Suprapubic skin (tissue), 4 donors: ENCODE measurements at regions not wholly inside any gene's neighbourhood (a gene's known extent, or its start where the extent isn't known, plus 50 kb on each side); places are given as distances from the start of the nearest gene placed in this dataset.

Experiments
- DNase-seq, 2 donors: peaks; one replicate each; pipeline ENCODE4 v3.0.0-alpha.2; 2019; ENCODE audit warnings: low spot score in 2 of 2
- H3K27ac ChIP-seq: fragments of 200-600 bp; sonication (generic); one replicate; pipeline ENCODE4 v1.5.1; 2019
- H3K27me3 ChIP-seq: fragments of 200-600 bp; sonication (generic); one replicate; pipeline ENCODE4 v1.5.1; 2019
- H3K36me3 ChIP-seq: fragments of 200-600 bp; sonication (generic); one replicate; pipeline ENCODE4 v1.5.1; 2019
- H3K4me1 ChIP-seq: fragments of 200-600 bp; sonication (generic); one replicate; pipeline ENCODE4 v1.5.1; 2019
- H3K4me3 ChIP-seq: fragments of 200-600 bp; sonication (generic); one replicate; pipeline ENCODE4 v1.5.1; 2019; ENCODE audit warnings: mild to moderate bottlenecking
- H3K9me3 ChIP-seq: fragments of 200-600 bp; sonication (generic); one replicate; pipeline ENCODE4 v1.5.1; 2019
- CTCF ChIP-seq, 2 donors: fragments of 200-600 bp in 1 of 2; fragments of 450-650 bp in 1 of 2; sonication (generic) in 1 of 2; IDR thresholded peaks; one replicate each; pipeline ENCODE4 v1.5.1; 2016 to 2019; ENCODE audit warnings: antibody characterized with exemption in 2 of 2, mild to moderate bottlenecking in 1 of 2, moderate library complexity in 1 of 2
- EP300 ChIP-seq: sonication (generic); formaldehyde crosslinking; IDR thresholded peaks from one replicate; pipeline ENCODE4 v1.6.1; 2017; ENCODE audit warnings: antibody characterized with exemption
- POLR2A ChIP-seq, 2 donors: fragments of 450-650 bp; IDR thresholded peaks; one replicate each; pipeline ENCODE4 v1.6.1; 2017; ENCODE audit warnings: antibody characterized with exemption in 2 of 2, mild to moderate bottlenecking in 2 of 2, moderate library complexity in 2 of 2
- POLR2AphosphoS5 ChIP-seq, 3 donors: sonication (generic); formaldehyde crosslinking; IDR thresholded peaks; one replicate each; pipeline ENCODE4 v1.6.1; 2017; ENCODE audit warnings: antibody characterized with exemption in 3 of 3
- WGBS: methylation state at CpG from one replicate; pipeline ENCODE4 v1.1.5; 2018; 5-methylcytosine and 5-hydroxymethylcytosine counted together

- Histone ChIP-seq H3K27me3 (no peaks in the 10 kb centered on the region), H3K4me1 (no peaks in the 10 kb centered on the region), H3K9me3 (no peaks in the 10 kb centered on the region), H3K36me3 (no peaks in the 10 kb centered on the region), H3K27ac (no peak overlapping the region), H3K4me3 (no peak overlapping the region)
- no peak for TF ChIP-seq POLR2A (IDR thresholded peaks at IDR 0.05)
- TF ChIP-seq CTCF (IDR thresholded peaks at IDR 0.05): no peak
- no peak for TF ChIP-seq POLR2AphosphoS5 (IDR thresholded peaks at IDR 0.05)
- TF ChIP-seq EP300: no peak
- no peak for DNase-seq
- 42% methylated on average over 6 of the region's 7 CpGs for WGBS
Observed at GRCh38 chr19:28586474-28586873, 626.5 kb downstream of the UQCRFS1 start.

GRCh38 chr19:28585796-28586195 is 627.2 kb downstream of the UQCRFS1 start:
- no peak for TF ChIP-seq POLR2A (IDR thresholded peaks at IDR 0.05)
- TF ChIP-seq EP300: no peak
- TF ChIP-seq POLR2AphosphoS5 (IDR thresholded peaks at IDR 0.05): no peak

DNA sequence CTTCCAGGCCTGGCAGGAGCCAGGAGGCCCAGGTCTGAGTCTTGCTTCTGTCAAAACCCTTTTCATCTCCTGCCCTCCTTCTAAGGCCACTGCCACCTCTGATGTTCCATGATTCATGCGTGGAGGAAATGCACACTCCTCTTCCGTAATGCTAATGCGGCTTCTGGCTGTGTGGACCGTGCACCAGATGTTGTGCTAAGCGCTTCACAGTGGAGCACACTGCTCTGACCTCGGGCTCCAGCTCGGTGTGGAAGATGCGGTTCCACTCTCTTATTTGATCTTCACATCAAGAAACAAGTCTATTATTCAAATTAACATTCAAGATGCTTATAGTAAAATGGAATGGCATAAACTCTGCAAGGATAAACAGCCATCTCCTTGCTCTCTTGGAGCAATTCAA is 629.2 kb downstream of the UQCRFS1 start:
- H3K27ac ChIP-seq: no peak overlapping the region
- 78% methylated on average over 8 of the region's 8 CpGs for WGBS
- TF ChIP-seq CTCF (IDR thresholded peaks at IDR 0.05) (no peak), POLR2AphosphoS5 (IDR thresholded peaks at IDR 0.05) (no peak), EP300 (no peak), POLR2A (IDR thresholded peaks at IDR 0.05) (no peak)
- no peaks in the 10 kb centered on the region for H3K36me3 ChIP-seq
- H3K4me1 ChIP-seq: no peaks in the 10 kb centered on the region
- no peak overlapping the region for H3K4me3 ChIP-seq
- no peak for DNase-seq
- no peaks in the 10 kb centered on the region for H3K9me3 ChIP-seq
- H3K27me3 ChIP-seq: no peaks in the 10 kb centered on the region

More at GRCh38 chr19:28585796-28586195, 627.2 kb downstream of the UQCRFS1 start:
- no peaks in the 10 kb centered on the region for H3K27me3 ChIP-seq
- H3K9me3 ChIP-seq: no peaks in the 10 kb centered on the region
- 90% methylated on average over 4 of the region's 4 CpGs for WGBS
- H3K36me3 ChIP-seq: no peaks in the 10 kb centered on the region
- H3K27ac ChIP-seq: no peak overlapping the region
- no peaks in the 10 kb centered on the region for H3K4me1 ChIP-seq
- no peak overlapping the region for H3K4me3 ChIP-seq
- no peak for DNase-seq

GRCh38 chr19:28583242-28583641 is 629.7 kb downstream of the UQCRFS1 start:
- Histone ChIP-seq H3K9me3 (no peaks in the 10 kb centered on the region), H3K36me3 (no peaks in the 10 kb centered on the region), H3K4me3 (no peak overlapping the region), H3K27me3 (no peaks in the 10 kb centered on the region), H3K4me1 (no peaks in the 10 kb centered on the region), H3K27ac (no peak overlapping the region)
- DNase-seq: no peak
- WGBS: 35% methylated on average over 3 of the region's 3 CpGs
- no peak for TF ChIP-seq EP300
- no peak for TF ChIP-seq CTCF (IDR thresholded peaks at IDR 0.05)
- TF ChIP-seq POLR2AphosphoS5 (IDR thresholded peaks at IDR 0.05): no peak
- no peak for TF ChIP-seq POLR2A (IDR thresholded peaks at IDR 0.05)

- Histone ChIP-seq H3K27ac (no peak overlapping the region), H3K36me3 (no peaks in the 10 kb centered on the region), H3K27me3 (no peaks in the 10 kb centered on the region), H3K4me1 (no peaks in the 10 kb centered on the region), H3K4me3 (no peak overlapping the region), H3K9me3 (no peaks in the 10 kb centered on the region)
- WGBS: 17% methylated on average over 2 of the region's 2 CpGs
- TF ChIP-seq POLR2A (IDR thresholded peaks at IDR 0.05): no peak
- TF ChIP-seq POLR2AphosphoS5 (IDR thresholded peaks at IDR 0.05): no peak
- no peak for TF ChIP-seq EP300
- TF ChIP-seq CTCF (IDR thresholded peaks at IDR 0.05): no peak
- DNase-seq: no peak
Observed at GRCh38 chr19:28582796-28583195, 630.2 kb downstream of the UQCRFS1 start.

DNA sequence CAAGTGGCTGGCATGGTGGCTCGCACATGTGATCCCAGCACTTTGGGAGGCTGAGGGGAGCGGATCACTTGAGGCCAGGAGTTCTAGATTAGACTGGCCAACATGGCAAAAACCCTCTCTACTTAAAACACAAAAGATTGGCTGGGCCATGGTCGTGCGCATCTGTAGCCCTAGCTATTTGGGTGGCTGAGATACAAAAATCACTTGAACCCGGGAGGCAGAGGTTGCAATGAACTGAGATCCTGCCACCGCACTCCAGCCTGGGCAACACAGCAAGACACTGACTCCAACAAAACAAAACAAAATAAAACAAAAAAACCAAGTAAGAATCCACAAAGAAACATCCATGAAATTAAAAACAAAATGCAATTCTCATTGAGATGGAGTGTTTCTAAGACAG is 630.6 kb downstream of the UQCRFS1 start:
- DNase-seq: peak in 1 of 2 donors; percentile 31
- Histone ChIP-seq H3K36me3 (no peaks in the 10 kb centered on the region), H3K4me3 (no peak overlapping the region), H3K9me3 (no peaks in the 10 kb centered on the region), H3K27me3 (no peaks in the 10 kb centered on the region), H3K27ac (no peak overlapping the region), H3K4me1 (no peaks in the 10 kb centered on the region)
- no peak for TF ChIP-seq POLR2AphosphoS5 (IDR thresholded peaks at IDR 0.05)
- no peak for TF ChIP-seq CTCF (IDR thresholded peaks at IDR 0.05)
- TF ChIP-seq EP300: no peak
- TF ChIP-seq POLR2A (IDR thresholded peaks at IDR 0.05): no peak
- 94% methylated on average over 6 of the region's 6 CpGs for WGBS
